Thyroid gland (tissue), 4 donors: ENCODE measurements at regions not wholly inside any gene's neighbourhood (a gene's known extent, or its start where the extent isn't known, plus 50 kb on each side); places are given as distances from the start of the nearest gene placed in this dataset.

Experiments used
- DNase-seq, 2 donors: peaks; one replicate each; pipeline ENCODE4 v3.0.0-alpha.2; 2019
- H3K27ac ChIP-seq, 3 donors: fragments of 200-600 bp; sonication (generic); 1 replicate in 2 of 3; 2 replicates in 1 of 3; pipeline ENCODE4 v1.5.1; 2016 to 2019; ENCODE audit warnings: mild to moderate bottlenecking in 1 of 3, moderate library complexity in 1 of 3
- H3K27me3 ChIP-seq: fragments of 200-600 bp; sonication (generic); one replicate; pipeline ENCODE4 v1.5.1; 2019
- H3K36me3 ChIP-seq, 2 donors: fragments of 200-600 bp; sonication (generic); one replicate each; pipeline ENCODE4 v1.5.1; 2016 to 2019
- H3K4me1 ChIP-seq, 2 donors: fragments of 200-600 bp; sonication (generic); one replicate each; pipeline ENCODE4 v1.5.1; 2017 to 2019
- H3K4me3 ChIP-seq, 3 donors: fragments of 200-600 bp; sonication (generic); replicated peaks in 1 of 3; 1 replicate in 2 of 3; 2 replicates in 1 of 3; pipeline ENCODE4 v1.5.1; 2016; ENCODE audit warnings: mild to moderate bottlenecking in 1 of 3
- H3K9me3 ChIP-seq: fragments of 200-600 bp; sonication (generic); one replicate; pipeline ENCODE4 v1.5.1; 2017
- POLR2A ChIP-seq, 2 donors: fragments of 450-650 bp; IDR thresholded peaks; one replicate each; pipeline ENCODE4 v1.6.1; 2017; ENCODE audit warnings: antibody characterized with exemption in 2 of 2, mild to moderate bottlenecking in 2 of 2, moderate library complexity in 1 of 2
- WGBS, 2 donors: methylation state at CpG; one replicate each; pipeline ENCODE4 v1.1.5; 2017; 5-methylcytosine and 5-hydroxymethylcytosine counted together
- intact Hi-C: fragments of 100-400 bp; cut with DNase I; formaldehyde crosslinking; loops from one replicate; pipeline ENCODE4 v1.15.1; 2023
- TF ChIP-seq, protein P1 (sequence below), 6 experiments: fragments of 200-600 bp in 3 of 6; fragments of 450-650 bp in 3 of 6; sonication (generic) in 3 of 6; IDR thresholded peaks; one replicate each; pipeline ENCODE4 v1.5.1; 2016 to 2019; ENCODE audit warnings: antibody characterized with exemption in 6 of 6, mild to moderate bottlenecking in 2 of 6, inconsistent platforms in 1 of 6, moderate library complexity in 1 of 6

DNA sequence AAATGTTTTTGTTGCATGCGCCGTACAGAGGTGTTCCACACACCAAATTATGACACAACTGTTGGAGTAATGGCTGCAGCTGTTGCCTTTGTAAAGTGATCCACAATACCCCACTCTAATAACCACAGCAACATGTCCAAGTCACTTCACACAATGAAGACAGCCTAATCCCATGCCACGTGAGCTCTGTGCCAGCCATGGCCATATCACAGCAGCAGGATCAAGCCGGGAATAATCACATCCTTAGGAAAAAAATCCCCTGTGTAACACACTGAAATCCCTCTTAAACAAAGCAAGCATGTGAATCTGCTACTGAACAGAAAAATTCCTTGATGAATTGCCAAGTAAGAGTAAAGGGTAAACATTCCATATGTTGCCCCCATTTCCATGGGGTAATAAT lies 179.5 kb upstream of the PARD3B start:
- H3K9me3 ChIP-seq, result no peaks in the 10 kb centered on the region
- 82 to 88% methylated on average over 4 of the region's 4 CpGs for WGBS, 2 donors
- no peak for TF ChIP-seq POLR2A (IDR thresholded peaks at IDR 0.05)
- TF ChIP-seq, protein P1, sequence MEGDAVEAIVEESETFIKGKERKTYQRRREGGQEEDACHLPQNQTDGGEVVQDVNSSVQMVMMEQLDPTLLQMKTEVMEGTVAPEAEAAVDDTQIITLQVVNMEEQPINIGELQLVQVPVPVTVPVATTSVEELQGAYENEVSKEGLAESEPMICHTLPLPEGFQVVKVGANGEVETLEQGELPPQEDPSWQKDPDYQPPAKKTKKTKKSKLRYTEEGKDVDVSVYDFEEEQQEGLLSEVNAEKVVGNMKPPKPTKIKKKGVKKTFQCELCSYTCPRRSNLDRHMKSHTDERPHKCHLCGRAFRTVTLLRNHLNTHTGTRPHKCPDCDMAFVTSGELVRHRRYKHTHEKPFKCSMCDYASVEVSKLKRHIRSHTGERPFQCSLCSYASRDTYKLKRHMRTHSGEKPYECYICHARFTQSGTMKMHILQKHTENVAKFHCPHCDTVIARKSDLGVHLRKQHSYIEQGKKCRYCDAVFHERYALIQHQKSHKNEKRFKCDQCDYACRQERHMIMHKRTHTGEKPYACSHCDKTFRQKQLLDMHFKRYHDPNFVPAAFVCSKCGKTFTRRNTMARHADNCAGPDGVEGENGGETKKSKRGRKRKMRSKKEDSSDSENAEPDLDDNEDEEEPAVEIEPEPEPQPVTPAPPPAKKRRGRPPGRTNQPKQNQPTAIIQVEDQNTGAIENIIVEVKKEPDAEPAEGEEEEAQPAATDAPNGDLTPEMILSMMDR (IDR thresholded peaks at IDR 0.05), result no peak
- H3K27ac ChIP-seq, result no peak overlapping the region
- no peaks in the 10 kb centered on the region for H3K27me3 ChIP-seq
- intact Hi-C loops, result no loop called here
- H3K36me3 ChIP-seq, result no peaks in the 10 kb centered on the region
- DNase-seq, result no peak
- no peaks in the 10 kb centered on the region for H3K4me1 ChIP-seq
- no peak overlapping the region for H3K4me3 ChIP-seq

DNA sequence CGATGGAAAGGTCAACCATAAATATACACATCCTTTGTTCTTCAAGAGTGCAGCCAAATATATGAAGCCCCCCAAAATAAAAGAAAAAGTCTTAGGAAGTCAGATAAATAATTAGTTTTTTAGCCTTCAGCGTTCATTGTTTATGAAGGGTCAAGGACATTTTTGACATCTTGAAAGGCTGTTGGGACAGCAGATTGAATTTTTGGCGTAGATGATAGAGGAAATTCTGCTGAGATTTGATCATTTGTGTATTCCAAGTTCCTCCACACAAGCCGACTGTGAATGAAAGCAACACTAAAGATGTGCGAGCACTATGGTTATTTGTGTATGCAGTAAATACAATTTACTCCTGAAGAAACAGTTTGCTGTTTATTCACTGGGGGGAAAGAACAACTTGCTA lies 177.8 kb upstream of the PARD3B start:
- no peaks in the 10 kb centered on the region for H3K27me3 ChIP-seq
- no peaks in the 10 kb centered on the region for H3K4me1 ChIP-seq
- no peak for DNase-seq
- TF ChIP-seq, protein P1 (IDR thresholded peaks at IDR 0.05), result no peak
- no peak for TF ChIP-seq POLR2A (IDR thresholded peaks at IDR 0.05)
- no peaks in the 10 kb centered on the region for H3K9me3 ChIP-seq
- 71 to 87% methylated on average over 5 of the region's 5 CpGs for WGBS, 2 donors
- H3K36me3 ChIP-seq, result no peaks in the 10 kb centered on the region
- no peak overlapping the region for H3K4me3 ChIP-seq
- H3K27ac ChIP-seq, result no peak overlapping the region
- intact Hi-C loops, result no loop called here

DNA sequence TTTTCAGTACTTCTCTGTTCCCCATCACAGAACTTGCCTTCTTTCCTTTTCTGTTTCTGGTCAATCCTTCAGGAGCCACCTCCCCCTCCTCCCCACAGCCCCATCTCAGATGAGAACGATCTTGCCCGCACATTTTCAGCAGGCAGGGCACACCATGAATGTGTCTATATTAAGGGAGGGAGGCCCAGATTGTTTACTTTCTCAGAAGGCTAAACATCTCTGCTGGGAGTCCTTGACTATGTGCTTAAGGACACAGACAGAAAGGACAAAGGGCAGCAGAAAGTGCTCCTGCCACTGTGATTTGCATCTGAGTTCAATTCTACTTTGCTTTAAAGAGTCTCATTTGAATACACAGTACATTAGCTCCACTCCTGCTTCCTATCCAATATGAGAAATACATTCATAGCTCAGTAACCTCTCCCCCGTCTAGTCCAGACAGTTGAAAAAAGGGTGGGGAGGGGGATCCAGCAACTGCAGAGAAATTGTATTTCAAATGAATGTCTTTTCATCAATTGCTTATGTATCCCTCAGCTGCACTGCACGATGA lies 175.0 kb upstream of the PARD3B start:
- no peak overlapping the region for H3K4me3 ChIP-seq
- no peaks in the 10 kb centered on the region for H3K9me3 ChIP-seq
- no peak for DNase-seq
- intact Hi-C loops, result no loop called here
- H3K27me3 ChIP-seq, result no peaks in the 10 kb centered on the region
- no peaks in the 10 kb centered on the region for H3K4me1 ChIP-seq
- no peak for TF ChIP-seq POLR2A (IDR thresholded peaks at IDR 0.05)
- TF ChIP-seq, protein P1 (IDR thresholded peaks at IDR 0.05), result no peak
- WGBS, 2 donors, result 58 to 59% methylated on average over 4 of the region's 4 CpGs
- H3K36me3 ChIP-seq, result no peaks in the 10 kb centered on the region
- no peak overlapping the region for H3K27ac ChIP-seq

DNA sequence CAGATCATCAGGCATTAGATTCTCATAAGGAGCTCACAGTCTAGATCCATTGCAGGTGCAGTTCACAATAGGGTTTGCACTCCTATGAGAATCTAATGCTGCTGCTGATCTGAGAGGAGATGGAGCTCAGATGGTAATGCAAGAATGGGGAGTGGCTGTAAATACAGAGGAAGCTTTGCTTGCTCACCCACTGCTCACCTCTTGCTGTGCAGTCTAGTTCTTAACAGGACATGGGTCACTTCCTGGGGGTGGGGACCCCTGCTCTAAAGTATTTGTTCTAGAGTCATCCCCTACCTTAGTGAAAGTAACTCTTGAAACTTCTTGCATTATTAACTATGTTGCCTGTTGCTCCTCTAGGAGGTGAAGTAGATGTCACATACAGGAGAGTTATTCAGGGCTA lies 171.3 kb upstream of the PARD3B start:
- Histone ChIP-seq H3K9me3 (no peaks in the 10 kb centered on the region), H3K4me3 (no peak overlapping the region), H3K4me1 (no peaks in the 10 kb centered on the region), H3K27ac (no peak overlapping the region), H3K36me3 (no peaks in the 10 kb centered on the region), H3K27me3 (no peaks in the 10 kb centered on the region)
- intact Hi-C loops, result no loop called here
- no peak for TF ChIP-seq POLR2A (IDR thresholded peaks at IDR 0.05)
- TF ChIP-seq, protein P1 (IDR thresholded peaks at IDR 0.05), result no peak
- no peak for DNase-seq

DNA sequence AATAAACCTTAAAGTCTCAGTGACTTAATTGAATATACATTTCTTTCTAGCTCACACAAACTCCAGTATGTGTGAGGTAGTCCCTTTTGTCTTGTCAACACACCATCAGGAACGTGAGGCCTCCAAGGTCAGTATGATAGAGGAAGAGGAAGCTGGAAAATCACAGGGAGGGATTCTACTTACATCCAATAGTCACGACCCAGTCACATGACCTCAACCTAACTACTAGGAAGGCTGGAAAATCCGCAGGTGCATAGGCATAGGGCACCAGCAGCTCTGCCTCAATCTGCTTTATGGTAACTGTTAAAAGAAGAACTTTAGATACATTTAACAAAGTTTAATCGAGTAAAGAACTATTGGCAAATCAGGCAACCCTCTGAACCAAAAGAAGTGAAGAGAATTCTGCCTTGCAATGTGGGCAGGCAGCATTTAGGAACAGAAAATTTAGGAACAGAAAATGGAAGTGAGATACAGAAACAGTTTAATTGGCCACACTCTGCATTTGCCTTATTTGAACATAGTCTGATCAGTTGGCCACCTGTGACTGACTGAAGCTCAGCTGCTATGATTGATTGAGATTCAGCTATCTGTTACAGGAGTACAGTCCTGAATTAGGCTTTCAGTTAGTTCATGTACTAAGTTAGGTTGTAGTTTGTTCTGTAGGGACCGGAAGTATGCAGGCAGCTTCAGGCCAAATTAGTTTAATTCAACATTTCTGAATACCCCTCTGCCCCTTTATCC lies 165.0 kb upstream of the PARD3B start:
- Histone ChIP-seq H3K36me3 (no peaks in the 10 kb centered on the region), H3K4me3 (no peak overlapping the region), H3K27me3 (no peaks in the 10 kb centered on the region), H3K4me1 (no peaks in the 10 kb centered on the region), H3K9me3 (no peaks in the 10 kb centered on the region), H3K27ac (no peak overlapping the region)
- TF ChIP-seq, protein P1 (IDR thresholded peaks at IDR 0.05), result no peak
- no peak for TF ChIP-seq POLR2A (IDR thresholded peaks at IDR 0.05)
- 76 to 80% methylated on average over 5 of the region's 5 CpGs for WGBS, 2 donors
- no peak for DNase-seq
- intact Hi-C loops, result no loop called here
